H1 (cell line): ENCODE measurements at regions not wholly inside any gene's neighbourhood (a gene's known extent, or its start where the extent isn't known, plus 50 kb on each side); places are given as distances from the start of the nearest gene placed in this dataset.

Experiments
- CTCF ChIA-PET: fragments of 300-600 bp; sonication (Branson Sonifier 250); formaldehyde crosslinking; loops from one replicate; lab custom pipeline; 2021; ENCODE audit not compliant: partially characterized antibody; lab: Charles Lee
- POLR2A ChIA-PET: fragments of 300-600 bp; sonication (Branson Sonifier 250); formaldehyde crosslinking; loops from one replicate; lab custom pipeline; 2021; ENCODE audit warnings: inconsistent platforms; ENCODE audit not compliant: partially characterized antibody; lab: Charles Lee
- DNase-seq, 2 experiments: peaks; one replicate each; pipeline versions ENCODE4 v3.0.0 to v3.0.0-alpha.2; 2010 to 2022; ENCODE audit warnings: low spot score in 2 of 2, low read depth in 1 of 2, mixed read lengths in 1 of 2
- FAIRE-seq: peaks from 2 replicates; lab custom pipeline; 2011; peaks lifted over from hg19 to GRCh38; lab: Jason Lieb, UNC
- H2AFZ ChIP-seq: 2 replicates; pipeline ENCODE4 v1.8.1; 2012; ENCODE audit warnings: low read length, inconsistent platforms
- H2AK5ac ChIP-seq: 2 replicates; pipeline ENCODE4 v1.6.1; 2013; ENCODE audit warnings: low read depth, low read length
- H2BK120ac ChIP-seq: replicated peaks from 2 replicates; pipeline ENCODE3; 2013; ENCODE audit warnings: low read depth, low read length, inconsistent platforms
- H2BK12ac ChIP-seq: 2 replicates; pipeline ENCODE4 v1.6.1; 2013; ENCODE audit warnings: low read depth, low read length
- H2BK15ac ChIP-seq: 2 replicates; pipeline ENCODE4 v1.6.1; 2013; ENCODE audit warnings: low read length
- H2BK20ac ChIP-seq: 2 replicates; pipeline ENCODE4 v1.6.1; 2013; ENCODE audit warnings: low read length
- H2BK5ac ChIP-seq: 2 replicates; pipeline ENCODE4 v1.6.1; 2013; ENCODE audit warnings: low read depth, low read length
- H3K14ac ChIP-seq: 2 replicates; pipeline ENCODE4 v1.6.1; 2013; ENCODE audit warnings: inconsistent platforms; ENCODE audit not compliant: insufficient read length
- H3K18ac ChIP-seq: 2 replicates; pipeline ENCODE4 v1.6.1; 2013; ENCODE audit warnings: low read length; ENCODE audit errors: extremely low read depth
- H3K23ac ChIP-seq: 2 replicates; pipeline ENCODE4 v1.6.1; 2013; ENCODE audit warnings: inconsistent platforms; ENCODE audit not compliant: insufficient read length
- H3K23me2 ChIP-seq: 2 replicates; pipeline ENCODE4 v1.6.1; 2013; ENCODE audit warnings: low read depth, low read length
- H3K27ac ChIP-seq: 2 replicates; pipeline ENCODE4 v1.6.1; 2011; ENCODE audit warnings: low read depth, low read length, inconsistent platforms
- H3K27me3 ChIP-seq, 4 experiments: replicated peaks in 1 of 4; 1 replicate in 1 of 4; 2 replicates in 3 of 4; pipeline versions ENCODE4 v1.6.1 to v1.8.1; 2011 to 2013; ENCODE audit warnings: low read length in 3 of 4, mild to moderate bottlenecking in 3 of 4, inconsistent platforms in 2 of 4, mixed read lengths in 2 of 4, moderate library complexity in 1 of 4; ENCODE audit not compliant: control insufficient read depth in 3 of 4, insufficient read depth in 3 of 4; ENCODE audit errors: extremely low read depth in 1 of 4
- H3K36me3 ChIP-seq, 4 experiments: 2 replicates each; pipeline versions ENCODE4 v1.6.1 to v1.8.1; 2011 to 2013; ENCODE audit warnings: mild to moderate bottlenecking in 4 of 4, low read length in 3 of 4, moderate library complexity in 2 of 4, control low read depth in 1 of 4, inconsistent platforms in 1 of 4; ENCODE audit not compliant: insufficient read depth in 4 of 4, control insufficient read depth in 2 of 4
- H3K4ac ChIP-seq: replicated peaks from 2 replicates; pipeline ENCODE3; 2013; ENCODE audit warnings: low read length, low read depth, mixed read lengths, inconsistent platforms; ENCODE audit not compliant: insufficient read length
- H3K4me1 ChIP-seq, 4 experiments: replicated peaks in 1 of 4; 1 replicate in 1 of 4; 2 replicates in 3 of 4; pipeline versions ENCODE4 v1.6.1 to v1.8.1; 2011 to 2013; ENCODE audit warnings: low read length in 3 of 4, inconsistent platforms in 2 of 4, mixed read lengths in 1 of 4; ENCODE audit not compliant: insufficient read depth in 4 of 4, control insufficient read depth in 3 of 4
- H3K4me2 ChIP-seq, 2 experiments: 2 replicates each; pipeline versions ENCODE4 v1.6.1 to v1.8.1; 2011 to 2013; ENCODE audit warnings: low read depth in 2 of 2, low read length in 2 of 2, control low read depth in 1 of 2, inconsistent platforms in 1 of 2, mild to moderate bottlenecking in 1 of 2; ENCODE audit not compliant: insufficient read depth in 1 of 2
- H3K4me3 ChIP-seq, 4 experiments: fragments of 200-600, 300-600 bp in 1 of 4; sonication (generic), shearing (Covaris generic), sonication (Bioruptor Twin) in 1 of 4; 2 replicates each; pipeline versions ENCODE4 v1.5.1 to v1.8.1; 2011 to 2016; ENCODE audit warnings: low read length in 4 of 4, low read depth in 3 of 4, control low read depth in 2 of 4, inconsistent platforms in 2 of 4, mild to moderate bottlenecking in 2 of 4, mixed read lengths in 1 of 4, moderate library complexity in 1 of 4; ENCODE audit not compliant: insufficient read depth in 2 of 4; ENCODE audit errors: extremely low read depth in 1 of 4
- H3K56ac ChIP-seq: replicated peaks from 2 replicates; pipeline ENCODE3; 2013; ENCODE audit warnings: low read depth, mild to moderate bottlenecking, mixed read lengths, low read length, inconsistent platforms; ENCODE audit not compliant: insufficient read length
- H3K79me1 ChIP-seq: 2 replicates; pipeline ENCODE4 v1.6.1; 2013; ENCODE audit warnings: low read depth, low read length, control low read depth
- H3K79me2 ChIP-seq, 2 experiments: 2 replicates each; pipeline versions ENCODE4 v1.6.1 to v1.8.1; 2012 to 2013; ENCODE audit warnings: low read length in 2 of 2, mild to moderate bottlenecking in 2 of 2, inconsistent platforms in 1 of 2; ENCODE audit not compliant: insufficient read depth in 2 of 2, control insufficient read depth in 1 of 2
- H3K9ac ChIP-seq, 4 experiments: replicated peaks in 1 of 4; 1 replicate in 1 of 4; 2 replicates in 3 of 4; pipeline versions ENCODE4 v1.6.1 to v1.8.1; 2011 to 2013; ENCODE audit warnings: low read depth in 3 of 4, low read length in 3 of 4, control low read depth in 2 of 4, mild to moderate bottlenecking in 2 of 4, moderate library complexity in 2 of 4, inconsistent platforms in 1 of 4; ENCODE audit errors: extremely low read depth in 1 of 4
- H3K9me3 ChIP-seq, 2 experiments: 2 replicates each; pipeline versions ENCODE4 v1.6.1 to v1.8.1; 2012 to 2013; ENCODE audit warnings: mild to moderate bottlenecking in 2 of 2, moderate library complexity in 2 of 2, control low read depth in 1 of 2, inconsistent platforms in 1 of 2, low read depth in 1 of 2, low read length in 1 of 2, mixed read lengths in 1 of 2; ENCODE audit not compliant: insufficient read depth in 2 of 2
- H4K20me1 ChIP-seq, 2 experiments: replicated peaks in 1 of 2; 2 replicates each; pipeline versions ENCODE3 to v1.8.1; 2011 to 2013; ENCODE audit warnings: inconsistent platforms in 2 of 2, low read length in 2 of 2, mild to moderate bottlenecking in 1 of 2; ENCODE audit not compliant: insufficient read depth in 2 of 2, control insufficient read depth in 1 of 2
- H4K5ac ChIP-seq: 2 replicates; pipeline ENCODE4 v1.6.1; 2013; ENCODE audit warnings: low read length, low read depth, mixed read lengths, inconsistent platforms; ENCODE audit not compliant: insufficient read length
- H4K8ac ChIP-seq: 2 replicates; pipeline ENCODE4 v1.8.0; 2013; ENCODE audit warnings: mild to moderate bottlenecking, moderate library complexity, low read length, inconsistent platforms; ENCODE audit not compliant: insufficient read depth; ENCODE audit errors: extremely low read depth
- H4K91ac ChIP-seq: replicated peaks from 2 replicates; pipeline ENCODE3; 2013; ENCODE audit warnings: low read length, mixed read lengths, inconsistent platforms; ENCODE audit not compliant: insufficient read length
- ATF3 ChIP-seq: IDR thresholded peaks from 2 replicates; pipeline ENCODE4 v1.6.1; 2011; ENCODE audit warnings: low read depth, mild to moderate bottlenecking, low read length; ENCODE audit not compliant: insufficient read depth
- CTBP2 ChIP-seq: IDR thresholded peaks from 2 replicates; pipeline ENCODE4 v1.7.0; 2011; ENCODE audit warnings: borderline replicate concordance, mild to moderate bottlenecking, moderate library complexity, mixed read lengths, low read length; ENCODE audit not compliant: insufficient read depth, insufficient read length
- EZH2 ChIP-seq: fragments of 200-600 bp; sonication (generic); IDR thresholded peaks from 2 replicates; pipeline ENCODE4 v1.7.1; 2012; ENCODE audit warnings: low read depth, mild to moderate bottlenecking, moderate library complexity, low read length, inconsistent platforms; ENCODE audit not compliant: severe bottlenecking
- WGBS, 2 experiments: shearing (Covaris generic) in 1 of 2; methylation state at CpG; one replicate each; pipeline versions ENCODE4 v1.1.6 to v1.1.7; 2013 to 2015; ENCODE audit warnings: low lambda C conversion rate in 2 of 2, mixed read lengths in 2 of 2, inconsistent platforms in 1 of 2, low coverage in 1 of 2, missing lambda C conversion rate in 1 of 2; ENCODE audit not compliant: insufficient replicate concordance in 2 of 2, insufficient coverage in 1 of 2, insufficient read length in 1 of 2; ENCODE audit errors: extremely low coverage in 1 of 2, missing lambda C conversion rate in 1 of 2; 5-methylcytosine and 5-hydroxymethylcytosine counted together

DNA sequence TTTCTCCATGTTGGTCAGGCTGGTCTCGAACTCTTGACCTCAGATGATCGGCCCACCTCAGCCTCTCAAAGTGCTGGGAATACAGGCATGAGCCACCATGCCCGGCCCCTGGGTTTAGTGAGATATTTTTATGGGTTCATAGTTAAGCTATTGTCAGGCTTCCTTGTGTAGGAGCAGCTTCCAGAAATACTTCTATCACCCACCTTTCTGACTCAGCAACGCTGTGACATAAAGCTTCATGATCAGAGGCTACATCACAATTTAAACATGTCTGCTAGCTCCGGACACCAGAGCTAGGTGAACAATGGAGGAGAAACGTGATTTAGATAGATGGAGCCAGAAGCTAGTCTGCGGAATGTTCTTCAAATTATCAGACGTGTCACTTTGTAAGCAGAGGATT is 295.8 kb upstream of the LYZL1 start:
- no peak overlapping the region for H2AFZ ChIP-seq
- no peak overlapping the region for H3K4ac ChIP-seq
- H4K5ac ChIP-seq: no peak overlapping the region
- H3K36me3 ChIP-seq: no peaks in the 10 kb centered on the region
- no peaks in the 10 kb centered on the region for H3K79me1 ChIP-seq
- no peak overlapping the region for H3K4me2 ChIP-seq
- no peaks in the 10 kb centered on the region for H3K27me3 ChIP-seq
- no peak overlapping the region for H2BK120ac ChIP-seq
- no peak overlapping the region for H4K8ac ChIP-seq
- no peak for DNase-seq
- no peaks in the 10 kb centered on the region for H4K20me1 ChIP-seq
- no peak overlapping the region for H3K23ac ChIP-seq
- no peak overlapping the region for H2BK12ac ChIP-seq
- TF ChIP-seq CTBP2 (no peak), ATF3 (no peak), EZH2 (no peak)
- TF ChIP-seq, all 59 proteins: peak for 0
- no peak overlapping the region for H3K27ac ChIP-seq
- H2BK5ac ChIP-seq: no peak overlapping the region
- H3K4me3 ChIP-seq: no peak overlapping the region
- no peak overlapping the region for H4K91ac ChIP-seq
- H3K14ac ChIP-seq: no peak overlapping the region
- no peak for FAIRE-seq
- no peak overlapping the region for H3K18ac ChIP-seq
- H3K9ac ChIP-seq: no peak overlapping the region
- ChIA-PET CTCF (interaction anchor here (0.6 to 4.3 kb wide), 25 partner anchors 9 to 380 kb away, joined by 3 to 73 read pairs (median 4); partner anchors contain the start of gene BAMBI), POLR2A (no interaction called here)
- no peaks in the 10 kb centered on the region for H3K23me2 ChIP-seq
- no peak overlapping the region for H2BK20ac ChIP-seq
- H3K9me3 ChIP-seq: no peaks in the 10 kb centered on the region
- H3K56ac ChIP-seq: no peak overlapping the region
- H3K79me2 ChIP-seq: no peaks in the 10 kb centered on the region
- H3K4me1 ChIP-seq: no peaks in the 10 kb centered on the region
- WGBS, 2 experiments: 87% methylated on average over 8 of the region's 8 CpGs; no CpG with 5 or more reads in 1 of the 2 experiments
- H2AK5ac ChIP-seq: no peak overlapping the region
- no peak overlapping the region for H2BK15ac ChIP-seq
